HG03108 (cell line): ENCODE measurements at regions not wholly inside any gene's neighbourhood (a gene's known extent, or its start where the extent isn't known, plus 50 kb on each side); places are given as distances from the start of the nearest gene placed in this dataset.

ENCODE experiments used
- ATAC-seq: cut with Tn5 transposase; IDR thresholded peaks from one replicate; pipeline ENCODE4 v1.9.1; 2021; ENCODE audit warnings: moderate library complexity; ENCODE audit not compliant: unreplicated experiment

- ATAC-seq: no peak
Measured at GRCh38 chr2:226403369-226403768, 396.3 kb downstream of the IRS1 start.

GRCh38 chr2:226399006-226399405 lies 400.6 kb downstream of the IRS1 start:
- ATAC-seq: no peak

GRCh38 chr2:226398580-226398979 lies 401.0 kb downstream of the IRS1 start:
- no peak for ATAC-seq

- no peak for ATAC-seq
Measured at GRCh38 chr2:226396541-226396940, 403.1 kb downstream of the IRS1 start.

- ATAC-seq: no peak
Measured at GRCh38 chr2:226387499-226387942, 412.1 kb downstream of the IRS1 start.

- no peak for ATAC-seq
Measured at GRCh38 chr2:226383461-226383860, 416.2 kb downstream of the IRS1 start.

GRCh38 chr2:226380679-226381078 lies 418.9 kb downstream of the IRS1 start:
- ATAC-seq: no peak

- ATAC-seq: no peak
Measured at GRCh38 chr2:226378753-226379705, 420.6 kb downstream of the IRS1 start.

- ATAC-seq: no peak
Measured at GRCh38 chr2:226376516-226377180, 423.0 kb downstream of the IRS1 start.

GRCh38 chr2:226366920-226367319 lies 432.7 kb downstream of the IRS1 start:
- ATAC-seq: no peak

- no peak for ATAC-seq
Measured at GRCh38 chr2:226364217-226364616, 435.4 kb downstream of the IRS1 start.

- no peak for ATAC-seq
Measured at GRCh38 chr2:226362980-226363379, 436.6 kb downstream of the IRS1 start.

- ATAC-seq: no peak
Measured at GRCh38 chr2:226360658-226361057, 439.0 kb downstream of the IRS1 start.

- ATAC-seq: no peak
Measured at GRCh38 chr2:226358688-226359087, 440.9 kb downstream of the IRS1 start.

GRCh38 chr2:226357816-226358215 lies 441.8 kb downstream of the IRS1 start:
- ATAC-seq: no peak

- ATAC-seq: no peak
Measured at GRCh38 chr2:226355600-226355999, 444.0 kb downstream of the IRS1 start.

GRCh38 chr2:226354434-226354833 lies 445.2 kb downstream of the IRS1 start:
- ATAC-seq: no peak

- no peak for ATAC-seq
Measured at GRCh38 chr2:226352941-226353560, 446.6 kb downstream of the IRS1 start.

- ATAC-seq: no peak
Measured at GRCh38 chr2:226351711-226352110, 447.9 kb downstream of the IRS1 start.

- ATAC-seq: no peak
Measured at GRCh38 chr2:226339616-226340015, 460.0 kb downstream of the IRS1 start.

- no peak for ATAC-seq
Measured at GRCh38 chr2:226338825-226339224, 460.8 kb downstream of the IRS1 start.
